GM13976 (cell line): ENCODE measurements at regions not wholly inside any gene's neighbourhood (a gene's known extent, or its start where the extent isn't known, plus 50 kb on each side); places are given as distances from the start of the nearest gene placed in this dataset.
"Not testable (repeated sequence)": the region's sequence is repeated elsewhere in the genome, so short reads cannot be mapped to it uniquely, and the experiment has no call there.

Experiments used
- DNase-seq: peaks from one replicate; pipeline ENCODE4 v3.0.0; 2012; ENCODE audit warnings: low spot score
- in situ Hi-C: fragments of 300-500 bp; cut with MboI; formaldehyde crosslinking; loops from one replicate; pipeline ENCODE4 v1.12.0; 2022; ENCODE audit warnings: low sequenced_read_pairs, mixed read lengths, inconsistent platforms; ENCODE audit not compliant: unreplicated experiment
- TF ChIP-seq, protein P1 (sequence below): IDR thresholded peaks from 2 replicates; pipeline ENCODE4 v1.5.1; 2012; ENCODE audit warnings: borderline replicate concordance, mild to moderate bottlenecking; ENCODE audit not compliant: insufficient read depth; ENCODE audit errors: extremely low read depth, missing control alignments, control extremely low read depth

DNA sequence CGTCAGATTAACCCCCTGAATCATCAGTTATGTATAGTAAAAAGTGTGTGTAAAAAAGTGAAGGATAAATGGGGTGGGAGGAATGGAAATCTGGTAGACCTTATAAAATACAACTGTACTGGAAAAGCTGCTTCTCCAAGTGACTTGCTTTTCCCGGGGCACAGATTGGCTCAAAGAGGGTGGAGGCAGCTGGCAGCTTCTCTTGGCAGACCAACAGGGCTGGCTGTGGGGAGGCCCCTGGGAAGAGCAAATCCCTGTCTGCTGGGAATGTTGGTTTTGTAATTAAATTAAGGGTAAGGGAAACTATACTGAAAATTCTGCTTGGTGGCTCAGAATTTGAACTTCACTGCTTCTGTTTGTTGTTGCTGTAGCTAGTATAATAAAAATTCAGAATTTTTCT is 154.2 kb upstream of the DLX2 start:
- in situ Hi-C loops = no loop called here
- DNase-seq = no peak
- TF ChIP-seq, protein P1, sequence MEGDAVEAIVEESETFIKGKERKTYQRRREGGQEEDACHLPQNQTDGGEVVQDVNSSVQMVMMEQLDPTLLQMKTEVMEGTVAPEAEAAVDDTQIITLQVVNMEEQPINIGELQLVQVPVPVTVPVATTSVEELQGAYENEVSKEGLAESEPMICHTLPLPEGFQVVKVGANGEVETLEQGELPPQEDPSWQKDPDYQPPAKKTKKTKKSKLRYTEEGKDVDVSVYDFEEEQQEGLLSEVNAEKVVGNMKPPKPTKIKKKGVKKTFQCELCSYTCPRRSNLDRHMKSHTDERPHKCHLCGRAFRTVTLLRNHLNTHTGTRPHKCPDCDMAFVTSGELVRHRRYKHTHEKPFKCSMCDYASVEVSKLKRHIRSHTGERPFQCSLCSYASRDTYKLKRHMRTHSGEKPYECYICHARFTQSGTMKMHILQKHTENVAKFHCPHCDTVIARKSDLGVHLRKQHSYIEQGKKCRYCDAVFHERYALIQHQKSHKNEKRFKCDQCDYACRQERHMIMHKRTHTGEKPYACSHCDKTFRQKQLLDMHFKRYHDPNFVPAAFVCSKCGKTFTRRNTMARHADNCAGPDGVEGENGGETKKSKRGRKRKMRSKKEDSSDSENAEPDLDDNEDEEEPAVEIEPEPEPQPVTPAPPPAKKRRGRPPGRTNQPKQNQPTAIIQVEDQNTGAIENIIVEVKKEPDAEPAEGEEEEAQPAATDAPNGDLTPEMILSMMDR = no peak

DNA sequence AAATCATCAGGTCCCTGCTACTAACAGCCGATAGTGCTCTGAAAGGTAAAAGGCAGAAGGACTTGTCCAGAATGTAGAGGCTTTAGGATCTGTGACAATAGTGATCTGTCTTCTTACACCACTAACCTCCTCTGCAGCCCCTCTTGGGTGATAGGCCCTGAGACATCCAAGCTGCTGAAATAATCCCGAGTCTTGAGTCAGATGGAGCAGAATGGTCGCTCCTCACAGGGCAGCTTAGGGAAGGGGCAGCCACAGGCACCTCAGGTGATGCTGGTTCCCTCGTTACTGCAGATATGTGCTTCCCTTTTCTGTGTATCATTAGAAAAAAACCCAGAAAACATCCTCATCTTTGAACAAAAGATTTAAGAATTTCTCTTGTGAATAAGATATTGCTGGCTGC is 157.1 kb upstream of the DLX2 start:
- DNase-seq = no peak
- TF ChIP-seq, protein P1 = no peak
- in situ Hi-C loops = no loop called here

DNA sequence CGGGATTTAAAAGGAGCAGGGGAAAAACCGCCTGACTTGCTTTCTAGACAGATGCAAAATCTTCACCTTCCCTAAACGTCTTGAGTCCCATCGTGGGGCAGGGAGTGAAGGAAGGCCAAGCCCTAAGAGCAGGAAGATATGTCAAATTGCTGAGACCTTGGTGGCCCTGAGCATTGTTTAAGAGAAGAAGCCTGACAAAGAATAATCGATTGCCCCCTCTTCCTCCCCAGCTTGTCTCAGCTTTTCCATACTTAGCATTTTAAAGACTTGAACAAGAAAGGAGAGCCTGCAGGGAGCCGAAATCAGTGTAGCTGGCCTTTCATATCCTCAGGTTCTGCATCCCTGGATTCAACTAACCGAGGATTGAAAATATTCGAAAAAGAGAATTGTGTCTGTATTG is 157.6 kb upstream of the DLX2 start:
- no peak for DNase-seq
- TF ChIP-seq, protein P1 = no peak
- in situ Hi-C loops = no loop called here

DNA sequence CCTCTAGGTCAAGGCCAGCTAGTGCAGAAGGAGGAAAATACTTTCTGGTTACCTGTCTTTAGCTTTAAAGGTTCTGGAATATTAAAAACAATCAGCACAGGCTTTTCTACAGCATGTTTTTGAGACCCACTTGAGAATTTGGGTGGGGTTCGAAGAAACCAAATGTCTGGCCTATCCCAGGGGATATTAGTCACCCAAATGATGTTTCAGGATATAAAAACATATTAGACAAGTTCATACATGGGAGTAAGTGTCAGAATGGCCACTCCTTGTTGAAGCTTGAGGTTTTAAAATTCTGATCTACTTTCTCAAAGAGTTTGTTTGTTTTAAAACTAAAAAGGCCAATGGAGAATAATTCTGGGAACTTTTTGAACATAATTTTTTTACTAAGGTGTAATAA is 158.6 kb upstream of the DLX2 start:
- TF ChIP-seq, protein P1 = no peak
- in situ Hi-C loops = no loop called here
- no peak for DNase-seq

DNA sequence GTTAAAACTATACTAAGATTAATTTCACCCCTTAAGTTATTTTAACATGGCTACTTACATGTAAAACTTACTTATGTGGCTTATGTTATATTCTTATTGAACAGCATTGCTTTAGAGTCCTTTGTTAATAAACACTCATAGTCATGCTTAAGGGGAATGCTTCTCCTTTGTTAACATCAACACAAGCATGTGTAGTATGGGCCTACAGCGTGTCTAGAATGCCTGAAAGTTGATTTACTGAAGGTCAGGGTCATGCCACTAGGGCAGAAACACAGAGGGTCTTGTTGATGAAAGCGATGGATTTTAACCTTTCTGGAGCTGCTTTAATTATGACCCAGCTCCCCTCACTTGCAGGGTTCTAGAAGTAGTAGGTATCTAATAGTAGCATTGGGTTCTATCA is 159.8 kb upstream of the DLX2 start:
- in situ Hi-C loops = no loop called here
- no peak for DNase-seq
- TF ChIP-seq, protein P1 = no peak

DNA sequence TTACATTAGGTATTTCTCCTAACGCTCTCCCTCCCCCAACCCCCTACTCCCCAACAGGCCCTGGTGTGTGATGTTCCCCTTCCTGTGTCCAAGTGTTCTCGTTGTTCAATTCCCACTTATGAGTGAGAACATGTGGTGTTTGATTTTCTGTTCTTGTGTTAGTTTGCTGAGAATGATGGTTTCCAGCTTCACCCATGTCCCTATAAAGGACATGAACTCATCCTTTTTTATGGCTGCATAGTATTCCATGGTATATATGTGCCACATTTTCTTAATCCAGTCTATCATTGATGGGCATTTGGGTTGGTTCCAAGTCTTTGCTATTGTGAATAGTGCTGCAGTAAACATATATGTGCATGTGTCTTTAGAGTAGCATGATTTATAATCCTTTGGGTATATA is 162.1 kb upstream of the DLX2 start:
- in situ Hi-C loops, DNase-seq: not testable (repeated sequence)

DNA sequence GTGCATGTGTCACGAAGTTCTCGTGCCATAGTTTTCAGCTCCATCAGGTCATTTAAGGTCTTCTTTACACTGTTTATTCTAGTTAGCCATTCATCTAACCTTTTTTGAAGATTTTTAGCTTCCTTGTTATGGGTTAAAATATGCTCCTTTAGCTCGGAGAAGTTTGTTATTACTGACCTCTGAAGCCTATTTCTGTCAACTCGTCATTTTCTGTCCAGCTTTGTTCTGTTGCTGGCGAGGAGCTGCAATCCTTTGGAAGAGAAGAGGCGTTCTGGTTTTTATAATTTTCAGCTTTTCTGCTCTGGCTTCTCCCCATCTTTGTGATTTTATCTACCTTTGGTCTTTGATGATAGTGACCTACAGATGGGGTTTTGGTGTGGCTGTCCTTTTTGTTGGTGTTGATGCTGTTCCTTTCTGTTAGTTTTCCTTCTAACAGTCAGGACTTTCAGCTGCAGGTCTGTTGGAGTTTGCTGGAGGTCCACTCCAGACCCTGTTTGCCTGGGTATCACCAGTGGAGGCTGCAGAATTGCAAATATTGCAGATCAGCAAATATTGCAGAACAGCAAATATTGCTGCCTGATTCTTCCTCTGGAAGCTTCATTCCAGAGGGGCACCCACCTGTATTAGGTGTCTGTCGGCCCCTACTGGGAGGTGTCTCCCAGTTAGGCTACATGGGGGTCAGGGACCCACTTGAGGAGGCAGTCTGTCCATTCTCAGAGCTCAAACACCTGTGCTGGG is 157.7 kb upstream of the ITGA6 start:
- not testable (repeated sequence) for DNase-seq

More for the DNA sequence above, 157.7 kb upstream of the ITGA6 start:
- in situ Hi-C loops = not testable (repeated sequence)
